TTC549 (cell line): ENCODE measurements at regions not wholly inside any gene's neighbourhood (a gene's known extent, or its start where the extent isn't known, plus 50 kb on each side); places are given as distances from the start of the nearest gene placed in this dataset.
"Not testable (repeated sequence)": the region's sequence is repeated elsewhere in the genome, so short reads cannot be mapped to it uniquely, and the experiment has no call there.

Experiments used
- FAIRE-seq: peaks from 2 replicates; lab custom pipeline; 2012; peaks lifted over from hg19 to GRCh38; lab: Jason Lieb, UNC

GRCh38 chr2:225932811-225933413 lies 533.4 kb downstream of the NYAP2 start:
- FAIRE-seq: no peak

- no peak for FAIRE-seq
Observed at GRCh38 chr2:225930687-225931086, 531.2 kb downstream of the NYAP2 start.

GRCh38 chr2:225920621-225921220 lies 521.2 kb downstream of the NYAP2 start:
- FAIRE-seq: no peak

GRCh38 chr2:225916692-225917091 lies 517.2 kb downstream of the NYAP2 start:
- FAIRE-seq: no peak

- no peak for FAIRE-seq
Observed at GRCh38 chr2:225911019-225911418, 511.5 kb downstream of the NYAP2 start.

- no peak for FAIRE-seq
Observed at GRCh38 chr2:225895126-225895525, 495.6 kb downstream of the NYAP2 start.

- no peak for FAIRE-seq
Observed at GRCh38 chr2:225894236-225894980, 494.9 kb downstream of the NYAP2 start.

- no peak for FAIRE-seq
Observed at GRCh38 chr2:225893151-225893550, 493.6 kb downstream of the NYAP2 start.

GRCh38 chr2:225891771-225892170 lies 492.3 kb downstream of the NYAP2 start:
- FAIRE-seq: peak; percentile 38

- FAIRE-seq: no peak
Observed at GRCh38 chr2:225891013-225891412, 491.5 kb downstream of the NYAP2 start.

GRCh38 chr2:225889452-225889851 lies 489.9 kb downstream of the NYAP2 start:
- peak; percentile 93 for FAIRE-seq

GRCh38 chr2:225867071-225867470 lies 467.6 kb downstream of the NYAP2 start:
- FAIRE-seq: no peak

GRCh38 chr2:225865468-225865867 lies 466.0 kb downstream of the NYAP2 start:
- no peak for FAIRE-seq

- peak; percentile 53 for FAIRE-seq
Observed at GRCh38 chr2:225864394-225864793, 464.9 kb downstream of the NYAP2 start.

GRCh38 chr2:225842939-225843338 lies 443.4 kb downstream of the NYAP2 start:
- FAIRE-seq: no peak

- no peak for FAIRE-seq
Observed at GRCh38 chr2:225841314-225841713, 441.8 kb downstream of the NYAP2 start.

- no peak for FAIRE-seq
Observed at GRCh38 chr2:225837328-225837727, 437.8 kb downstream of the NYAP2 start.

GRCh38 chr2:225824748-225825449 lies 425.4 kb downstream of the NYAP2 start:
- FAIRE-seq: no peak

GRCh38 chr2:225821351-225821750 lies 421.8 kb downstream of the NYAP2 start:
- FAIRE-seq: no peak

GRCh38 chr2:225820826-225821225 lies 421.3 kb downstream of the NYAP2 start:
- FAIRE-seq: no peak

- FAIRE-seq: no peak
Observed at GRCh38 chr2:225814554-225814953, 415.0 kb downstream of the NYAP2 start.

- FAIRE-seq: no peak
Observed at GRCh38 chr2:225806105-225806504, 406.6 kb downstream of the NYAP2 start.

GRCh38 chr2:225802076-225802475 lies 402.6 kb downstream of the NYAP2 start:
- FAIRE-seq: not testable (repeated sequence)
